ENCODE measurements at regions not wholly inside any gene's neighbourhood (a gene's known extent, or its start where the extent isn't known, plus 50 kb on each side); places are given as distances from the start of the nearest gene placed in this dataset.

- no peak for TF ChIP-seq POLR2AphosphoS5 (IDR thresholded peaks at IDR 0.05; ENCODE audit: low read depth, low read length)
- TF ChIP-seq POLR2A (IDR thresholded peaks at IDR 0.05; ENCODE audit: low read depth, low read length) = no peak
- no peak for TF ChIP-seq TAF1 (IDR thresholded peaks at IDR 0.05; ENCODE audit: borderline replicate concordance, low read depth, low read length)
Measured at GRCh38 chr2:173821451-173821850, 143.7 kb downstream of the SP3 start.

Data from GM12892 (cell line).